ENCODE measurements at regions not wholly inside any gene's neighbourhood (a gene's known extent, or its start where the extent isn't known, plus 50 kb on each side); places are given as distances from the start of the nearest gene placed in this dataset.
"Not testable (repeated sequence)": the region's sequence is repeated elsewhere in the genome, so short reads cannot be mapped to it uniquely, and the experiment has no call there.

- TF ChIP-seq YY1 (IDR thresholded peaks at IDR 0.05; ENCODE audit: low read depth, low read length) (no peak), IKZF1 (conservative IDR thresholded peaks at IDR 0.05) (no peak), ZNF217 (IDR thresholded peaks at IDR 0.05) (no peak), NFIC (IDR thresholded peaks at IDR 0.05; ENCODE audit: low read depth, low read length) (no peak), IRF4 (IDR thresholded peaks at IDR 0.05; ENCODE audit: low read depth, low read length) (no peak), NR2C1 (IDR thresholded peaks at IDR 0.05) (no peak), ZBTB40 (IDR thresholded peaks at IDR 0.05; ENCODE audit: borderline replicate concordance) (no peak), DPF2 (IDR thresholded peaks at IDR 0.05) (no peak), NR2F1 (conservative IDR thresholded peaks at IDR 0.05) (no peak), ATF7 (IDR thresholded peaks at IDR 0.05; ENCODE audit: low read depth) (no peak), EED (IDR thresholded peaks at IDR 0.05; ENCODE audit: low read depth) (no peak)
- ATAC-seq (no peak), FAIRE-seq (no peak), DNase-seq (ENCODE audit: low read depth, low spot score) (no peak)
- intact Hi-C loops (cut with micrococcal nuclease; ENCODE audit: unreplicated experiment) = no loop called here
- Histone ChIP-seq H3K27ac (ENCODE audit: control insufficient read depth, insufficient read depth) (no peak overlapping the region), H3K36me3 (ENCODE audit: control insufficient read depth in 2 of 2, insufficient read depth in 2 of 2, low read length in 1 of 2) (no peaks in the 10 kb centered on the region), H3K27me3 (replicated peaks in 1 of 2; ENCODE audit: control insufficient read depth in 2 of 2, insufficient read depth in 2 of 2, low read length in 1 of 2) (no peaks in the 10 kb centered on the region), H4K20me1 (ENCODE audit: control insufficient read depth, insufficient read depth) (no peaks in the 10 kb centered on the region), H3K9ac (ENCODE audit: control insufficient read depth, insufficient read depth, low read length) (no peak overlapping the region), H3K4me3 (no peak overlapping the region), H3K9me3 (replicated peaks; ENCODE audit: control insufficient read depth, insufficient read depth, low read length) (no peaks in the 10 kb centered on the region), H3K79me2 (ENCODE audit: control insufficient read depth, insufficient read depth, low read length) (no peaks in the 10 kb centered on the region), H3K4me2 (ENCODE audit: control insufficient read depth, insufficient read depth) (no peak overlapping the region), H3K4me1 (ENCODE audit: control insufficient read depth, insufficient read depth, low read length) (no peaks in the 10 kb centered on the region), H2AFZ (ENCODE audit: control insufficient read depth, low read depth, low read length) (no peak overlapping the region)
- BruUV-seq (replicated peaks) = no TSS peak
- 3% methylated on average over 2 of the region's 2 CpGs for WGBS (ENCODE audit: insufficient coverage, insufficient replicate concordance, low lambda C conversion rate, missing lambda C conversion rate)
- SMC1A ChIA-PET (ENCODE audit: uncharacterized antibody, unreplicated experiment) = no interaction called here
- in situ Hi-C loops (cut with MboI) = no loop called here
- RAD21 ChIA-PET (ENCODE audit: unreplicated experiment) = no interaction called here
- CTCF ChIA-PET = no interaction called here
- POLR2A ChIA-PET = no interaction called here
These were observed 375.2 kb upstream of the SGO1 start for GRCh38 chr3:20561166-20561565.

GRCh38 chr3:20560446-20560845, 374.4 kb upstream of the SGO1 start:
- ATAC-seq; H3K27me3 ChIP-seq (replicated peaks in 1 of 2; ENCODE audit: control insufficient read depth in 2 of 2, insufficient read depth in 2 of 2, low read length in 1 of 2); H3K4me1 ChIP-seq (ENCODE audit: control insufficient read depth, insufficient read depth, low read length); FAIRE-seq; H3K4me3 ChIP-seq; H2AFZ ChIP-seq (ENCODE audit: control insufficient read depth, low read depth, low read length); H3K36me3 ChIP-seq (ENCODE audit: control insufficient read depth in 2 of 2, insufficient read depth in 2 of 2, low read length in 1 of 2); H4K20me1 ChIP-seq (ENCODE audit: control insufficient read depth, insufficient read depth); H3K9me3 ChIP-seq (replicated peaks; ENCODE audit: control insufficient read depth, insufficient read depth, low read length); RAD21 ChIA-PET (ENCODE audit: unreplicated experiment); H3K9ac ChIP-seq (ENCODE audit: control insufficient read depth, insufficient read depth, low read length); BruUV-seq (replicated peaks); DNase-seq (ENCODE audit: low read depth, low spot score); H3K4me2 ChIP-seq (ENCODE audit: control insufficient read depth, insufficient read depth); H3K79me2 ChIP-seq (ENCODE audit: control insufficient read depth, insufficient read depth, low read length); H3K27ac ChIP-seq (ENCODE audit: control insufficient read depth, insufficient read depth); in situ Hi-C loops (cut with MboI); intact Hi-C loops (cut with micrococcal nuclease; ENCODE audit: unreplicated experiment); POLR2A ChIA-PET; SMC1A ChIA-PET (ENCODE audit: uncharacterized antibody, unreplicated experiment): not testable (repeated sequence)
- WGBS (ENCODE audit: insufficient coverage, insufficient replicate concordance, low lambda C conversion rate, missing lambda C conversion rate) = 30% methylated on average over 5 of the region's 5 CpGs
- CTCF ChIA-PET = interaction anchor here (0.7 kb wide), 1 partner anchor 906 kb away, joined by 3 read pairs; no protein-coding TSS in a partner anchor
